ENCODE measurements at regions not wholly inside any gene's neighbourhood (a gene's known extent, or its start where the extent isn't known, plus 50 kb on each side); places are given as distances from the start of the nearest gene placed in this dataset.

DNA sequence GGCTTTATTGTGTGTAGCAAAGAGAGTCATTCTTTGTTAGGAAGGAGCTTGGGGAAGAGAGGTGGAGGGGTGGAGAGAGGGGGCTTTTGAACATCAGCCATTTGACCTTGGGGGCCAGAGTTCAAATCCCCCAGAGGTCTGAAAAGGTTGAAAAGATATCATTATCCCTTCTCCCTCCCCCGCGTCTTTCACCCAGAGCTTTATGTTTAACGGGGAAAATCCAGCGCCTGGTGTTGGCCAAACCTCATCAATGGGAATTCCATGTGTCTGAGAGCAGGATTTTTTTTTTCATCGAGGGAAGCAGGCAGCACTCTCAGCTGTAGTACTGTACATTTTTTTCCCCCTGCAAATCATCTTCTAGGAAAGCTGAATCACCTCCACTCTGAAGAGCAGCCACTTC is 122.4 kb upstream of the HSD17B12 start:
- DNase-seq (ENCODE audit: low read depth in 1 of 2, low spot score in 1 of 2) = no peak
- in situ Hi-C loops (cut with HindIII; ENCODE audit: low pct_unique_long_range_greater_than_20kb, low sequenced_read_pairs) = no loop called here
- TF ChIP-seq JUND (IDR thresholded peaks at IDR 0.05; ENCODE audit: low read depth) = no peak

- TF ChIP-seq JUND (IDR thresholded peaks at IDR 0.05; ENCODE audit: low read depth) = no peak
- DNase-seq (ENCODE audit: low read depth in 1 of 2, low spot score in 1 of 2) = no peak
- in situ Hi-C loops (cut with HindIII; ENCODE audit: low pct_unique_long_range_greater_than_20kb, low sequenced_read_pairs) = no loop called here
These were observed 121.9 kb upstream of the HSD17B12 start for GRCh38 chr11:43558556-43559127.

DNA sequence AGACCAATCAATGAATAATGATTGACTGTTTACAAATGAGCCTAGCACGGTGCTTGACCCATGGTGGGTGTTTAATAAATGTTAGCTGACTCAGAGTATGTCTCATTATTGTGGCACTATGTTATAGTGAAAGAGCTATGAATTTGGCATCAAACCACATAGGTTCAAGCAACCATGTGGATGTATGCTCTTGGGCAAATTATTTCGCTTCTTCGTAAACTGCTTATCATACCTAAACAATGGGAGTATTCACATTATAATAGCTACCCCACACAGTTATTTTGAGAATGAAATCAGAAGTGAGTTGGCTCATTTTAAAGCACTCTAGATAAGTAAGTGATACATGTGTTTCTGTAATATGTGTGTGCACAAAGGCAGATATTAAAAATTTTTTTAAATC is 118.7 kb upstream of the HSD17B12 start:
- DNase-seq (ENCODE audit: low read depth in 1 of 2, low spot score in 1 of 2) = no peak
- no peak for TF ChIP-seq JUND (IDR thresholded peaks at IDR 0.05; ENCODE audit: low read depth)
- in situ Hi-C loops (cut with HindIII; ENCODE audit: low pct_unique_long_range_greater_than_20kb, low sequenced_read_pairs) = no loop called here

DNA sequence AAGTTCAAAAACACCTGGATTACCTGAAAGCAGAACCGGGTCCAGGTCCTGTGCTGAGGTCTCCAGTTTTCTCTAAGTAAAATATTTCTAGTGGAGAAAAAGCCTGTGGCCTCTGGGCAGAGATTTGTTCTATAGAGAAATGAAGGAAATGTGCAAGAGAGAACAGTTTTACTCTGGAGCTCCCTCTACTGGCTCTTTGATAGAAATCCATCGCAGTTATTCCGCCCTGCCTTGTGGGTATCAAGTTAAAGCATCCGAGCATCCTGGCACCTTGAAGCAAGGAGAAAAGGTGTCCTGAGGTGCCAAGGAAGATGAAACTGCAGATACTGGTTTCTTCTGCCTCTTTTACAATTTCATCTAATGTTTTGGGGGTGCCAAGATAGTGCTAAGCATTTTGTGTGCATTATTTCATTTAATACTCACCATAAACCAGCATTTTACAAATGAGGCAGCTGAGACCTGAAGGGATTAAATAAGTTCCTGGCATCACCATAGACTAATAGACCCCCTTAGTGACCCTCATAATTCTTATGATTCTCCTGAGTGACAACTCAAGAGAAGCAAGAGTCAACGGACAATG is 113.1 kb upstream of the HSD17B12 start:
- TF ChIP-seq JUND (IDR thresholded peaks at IDR 0.05; ENCODE audit: low read depth) = no peak
- in situ Hi-C loops (cut with HindIII; ENCODE audit: low pct_unique_long_range_greater_than_20kb, low sequenced_read_pairs) = no loop called here
- peak; percentile 70 to 78 for DNase-seq (ENCODE audit: low read depth in 1 of 2, low spot score in 1 of 2)

- TF ChIP-seq JUND (IDR thresholded peaks at IDR 0.05; ENCODE audit: low read depth) = no peak
- peak in 1 of 2 experiments; percentile 48 for DNase-seq (ENCODE audit: low read depth in 1 of 2, low spot score in 1 of 2)
- in situ Hi-C loops (cut with HindIII; ENCODE audit: low pct_unique_long_range_greater_than_20kb, low sequenced_read_pairs) = no loop called here
These were observed 107.3 kb upstream of the HSD17B12 start for GRCh38 chr11:43573233-43573632.

GRCh38 chr11:43573873-43574272 is 106.7 kb upstream of the HSD17B12 start:
- no peak for TF ChIP-seq JUND (IDR thresholded peaks at IDR 0.05; ENCODE audit: low read depth)
- no peak for DNase-seq (ENCODE audit: low read depth in 1 of 2, low spot score in 1 of 2)
- in situ Hi-C loops (cut with HindIII; ENCODE audit: low pct_unique_long_range_greater_than_20kb, low sequenced_read_pairs) = no loop called here

DNA sequence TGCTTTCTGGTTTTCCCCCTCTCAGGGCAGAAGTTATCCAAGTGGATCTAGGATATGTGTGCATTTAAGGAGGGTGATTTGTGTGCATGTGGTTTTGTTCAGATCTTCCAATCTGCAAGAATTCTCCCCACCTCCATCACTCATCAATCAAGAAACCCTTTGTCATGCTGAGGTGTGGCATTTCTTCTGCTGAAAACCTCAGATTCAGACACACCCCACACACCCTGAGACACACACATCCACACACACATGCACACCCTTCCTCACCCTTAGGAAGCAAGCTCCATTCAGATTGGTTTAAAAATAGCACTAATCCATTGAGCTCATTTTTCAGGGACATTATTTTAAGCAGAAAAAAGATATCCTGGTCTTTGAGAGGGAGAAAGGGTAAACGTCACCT is 106.1 kb upstream of the HSD17B12 start:
- TF ChIP-seq JUND (IDR thresholded peaks at IDR 0.05; ENCODE audit: low read depth) = no peak
- in situ Hi-C loops (cut with HindIII; ENCODE audit: low pct_unique_long_range_greater_than_20kb, low sequenced_read_pairs) = no loop called here
- no peak for DNase-seq (ENCODE audit: low read depth in 1 of 2, low spot score in 1 of 2)

- in situ Hi-C loops (cut with HindIII; ENCODE audit: low pct_unique_long_range_greater_than_20kb, low sequenced_read_pairs) = no loop called here
- no peak for TF ChIP-seq JUND (IDR thresholded peaks at IDR 0.05; ENCODE audit: low read depth)
- DNase-seq (ENCODE audit: low read depth in 1 of 2, low spot score in 1 of 2) = no peak
These were observed 105.3 kb upstream of the HSD17B12 start for GRCh38 chr11:43574949-43575912.

DNA sequence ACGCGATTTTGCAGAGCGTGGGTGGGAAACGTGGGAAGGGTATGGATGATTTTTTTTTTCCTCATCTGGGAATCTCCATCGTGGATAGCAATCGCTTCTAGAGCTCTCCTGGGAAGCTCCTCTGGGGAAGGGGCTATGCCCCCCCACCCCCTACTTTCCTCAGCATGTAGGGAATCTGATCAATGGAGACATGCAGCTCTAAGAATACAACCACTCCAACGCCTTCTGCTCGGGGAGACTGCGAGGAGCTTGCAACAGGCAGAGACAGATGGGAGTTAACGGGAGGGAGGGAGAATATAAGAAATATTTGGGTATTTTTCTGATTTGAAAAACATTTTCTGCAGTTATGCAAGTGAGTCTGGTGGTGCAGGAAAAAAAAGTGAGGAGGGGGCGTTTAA is 104.6 kb upstream of the HSD17B12 start:
- DNase-seq (ENCODE audit: low read depth in 1 of 2, low spot score in 1 of 2) = no peak
- in situ Hi-C loops (cut with HindIII; ENCODE audit: low pct_unique_long_range_greater_than_20kb, low sequenced_read_pairs) = no loop called here
- no peak for TF ChIP-seq JUND (IDR thresholded peaks at IDR 0.05; ENCODE audit: low read depth)

- no peak for TF ChIP-seq JUND (IDR thresholded peaks at IDR 0.05; ENCODE audit: low read depth)
- in situ Hi-C loops (cut with HindIII; ENCODE audit: low pct_unique_long_range_greater_than_20kb, low sequenced_read_pairs) = no loop called here
- no peak for DNase-seq (ENCODE audit: low read depth in 1 of 2, low spot score in 1 of 2)
These were observed 104.2 kb upstream of the HSD17B12 start for GRCh38 chr11:43576320-43576802.

- peak; percentile 80 to 86 for DNase-seq (ENCODE audit: low read depth in 1 of 2, low spot score in 1 of 2)
- TF ChIP-seq JUND (IDR thresholded peaks at IDR 0.05; ENCODE audit: low read depth) = no peak
- in situ Hi-C loops (cut with HindIII; ENCODE audit: low pct_unique_long_range_greater_than_20kb, low sequenced_read_pairs) = no loop called here
These were observed 103.6 kb upstream of the HSD17B12 start for GRCh38 chr11:43576803-43577521.

DNA sequence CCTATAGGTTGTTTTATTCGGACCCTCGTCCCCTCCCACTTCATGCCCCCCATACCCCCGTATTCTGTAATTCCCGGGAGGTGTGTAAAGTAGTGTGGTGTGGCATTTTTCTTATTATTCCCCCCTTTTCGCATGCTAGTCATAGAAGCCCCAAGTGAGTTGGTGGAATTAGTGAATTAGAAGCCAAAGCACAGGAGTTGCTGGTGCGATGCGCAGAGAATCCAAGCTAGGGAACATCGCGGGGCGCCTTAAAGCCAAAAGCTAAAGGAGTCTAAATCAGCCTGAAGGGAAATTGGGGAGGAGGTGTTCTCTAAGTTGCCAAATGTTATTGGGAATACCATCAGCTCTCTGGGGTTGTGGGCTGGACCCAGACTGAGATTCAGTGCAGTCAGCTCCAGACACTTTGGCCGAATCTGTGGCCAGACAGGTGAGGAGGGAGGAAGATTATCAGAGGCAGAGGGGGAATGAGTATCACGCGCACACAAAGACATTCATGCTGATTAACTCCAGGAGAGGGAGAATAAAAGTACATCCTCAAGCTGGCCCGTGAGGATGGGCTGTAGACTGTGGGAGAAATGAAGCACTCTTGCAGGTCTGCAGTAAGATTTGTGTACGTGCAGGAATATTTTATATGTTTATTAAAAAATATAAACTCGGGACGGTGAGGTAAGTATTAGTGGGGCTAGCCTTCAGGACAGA is 102.8 kb upstream of the HSD17B12 start:
- TF ChIP-seq JUND (IDR thresholded peaks at IDR 0.05; ENCODE audit: low read depth) = no peak
- in situ Hi-C loops (cut with HindIII; ENCODE audit: low pct_unique_long_range_greater_than_20kb, low sequenced_read_pairs) = no loop called here
- no peak for DNase-seq (ENCODE audit: low read depth in 1 of 2, low spot score in 1 of 2)
